GM18520 (cell line): ENCODE measurements at regions not wholly inside any gene's neighbourhood (a gene's known extent, or its start where the extent isn't known, plus 50 kb on each side); places are given as distances from the start of the nearest gene placed in this dataset.
"Not testable (repeated sequence)": the region's sequence is repeated elsewhere in the genome, so short reads cannot be mapped to it uniquely, and the experiment has no call there.

Experiments used
- ATAC-seq: cut with Tn5 transposase; IDR thresholded peaks from one replicate; pipeline ENCODE4 v1.9.1; 2021; ENCODE audit not compliant: unreplicated experiment

- ATAC-seq = no peak
Observed at GRCh38 chr1:60823151-60823550, 259.2 kb upstream of the NFIA start.

GRCh38 chr1:60822252-60822651, 260.1 kb upstream of the NFIA start:
- ATAC-seq = no peak

GRCh38 chr1:60821156-60821555, 261.2 kb upstream of the NFIA start:
- no peak for ATAC-seq

GRCh38 chr1:60818969-60819701, 263.2 kb upstream of the NFIA start:
- ATAC-seq = no peak

GRCh38 chr1:60813071-60813470, 269.3 kb upstream of the NFIA start:
- no peak for ATAC-seq

- no peak for ATAC-seq
Observed at GRCh38 chr1:60809204-60809980, 273.0 kb upstream of the NFIA start.

GRCh38 chr1:60808676-60809075, 273.7 kb upstream of the NFIA start:
- no peak for ATAC-seq

- no peak for ATAC-seq
Observed at GRCh38 chr1:60802884-60803283, 279.5 kb upstream of the NFIA start.

- no peak for ATAC-seq
Observed at GRCh38 chr1:60797351-60797750, 285.0 kb upstream of the NFIA start.

- no peak for ATAC-seq
Observed at GRCh38 chr1:60791226-60791625, 291.1 kb upstream of the NFIA start.

GRCh38 chr1:60773099-60773498, 309.3 kb upstream of the NFIA start:
- ATAC-seq = not testable (repeated sequence)

- no peak for ATAC-seq
Observed at GRCh38 chr1:60769082-60769481, 313.3 kb upstream of the NFIA start.

GRCh38 chr1:60765204-60765603, 317.2 kb upstream of the NFIA start:
- no peak for ATAC-seq

GRCh38 chr1:60764489-60764888, 317.9 kb upstream of the NFIA start:
- ATAC-seq = no peak

GRCh38 chr1:60763741-60764140, 318.6 kb upstream of the NFIA start:
- ATAC-seq = no peak

GRCh38 chr1:60762911-60763310, 319.4 kb upstream of the NFIA start:
- ATAC-seq = no peak

- ATAC-seq = no peak
Observed at GRCh38 chr1:60762176-60762575, 320.2 kb upstream of the NFIA start.

GRCh38 chr1:60759291-60759690, 323.1 kb upstream of the NFIA start:
- ATAC-seq = no peak

GRCh38 chr1:60757485-60757884, 324.9 kb upstream of the NFIA start:
- no peak for ATAC-seq

- ATAC-seq = no peak
Observed at GRCh38 chr1:60753036-60753900, 329.1 kb upstream of the NFIA start.

GRCh38 chr1:60751306-60751705, 331.1 kb upstream of the NFIA start:
- ATAC-seq = no peak

GRCh38 chr1:60747353-60747752, 335.0 kb upstream of the NFIA start:
- ATAC-seq = no peak
